ENCODE measurements at regions not wholly inside any gene's neighbourhood (a gene's known extent, or its start where the extent isn't known, plus 50 kb on each side); places are given as distances from the start of the nearest gene placed in this dataset.

DNA sequence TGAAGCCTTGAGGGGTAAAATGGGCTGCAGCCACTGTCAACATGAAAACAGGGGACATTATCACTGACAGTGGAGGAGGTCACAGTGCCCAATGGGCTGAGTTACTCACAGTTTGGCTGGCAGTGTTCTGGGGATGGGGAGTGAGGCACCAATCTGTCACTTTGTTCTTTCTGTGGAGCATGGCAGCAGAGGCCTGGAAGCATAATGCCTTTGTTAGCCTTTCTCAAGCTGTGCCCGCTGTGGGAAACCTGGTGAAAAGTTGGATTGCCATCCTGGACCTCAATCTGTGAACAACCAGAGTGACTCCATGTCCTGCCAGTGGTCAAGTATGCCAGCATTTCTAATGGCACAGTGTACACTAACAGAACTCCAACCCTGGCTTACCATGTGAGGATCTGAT is 143.6 kb downstream of the OR2B2 start:
- no peak overlapping the region for H3K4me2 ChIP-seq (ENCODE audit: low read depth, low read length)
- no peak overlapping the region for H2AFZ ChIP-seq (ENCODE audit: low read length)
- no peaks in the 10 kb centered on the region for H3K36me3 ChIP-seq (replicated peaks; ENCODE audit: insufficient read depth, low read length)
- no peaks in the 10 kb centered on the region for H3K27me3 ChIP-seq (replicated peaks; ENCODE audit: insufficient read depth, low read length)
- TF ChIP-seq EZH2 (optimal IDR thresholded peaks at IDR 0.05; ENCODE audit: low read depth, low read length) = no peak
- TF ChIP-seq, protein P1, sequence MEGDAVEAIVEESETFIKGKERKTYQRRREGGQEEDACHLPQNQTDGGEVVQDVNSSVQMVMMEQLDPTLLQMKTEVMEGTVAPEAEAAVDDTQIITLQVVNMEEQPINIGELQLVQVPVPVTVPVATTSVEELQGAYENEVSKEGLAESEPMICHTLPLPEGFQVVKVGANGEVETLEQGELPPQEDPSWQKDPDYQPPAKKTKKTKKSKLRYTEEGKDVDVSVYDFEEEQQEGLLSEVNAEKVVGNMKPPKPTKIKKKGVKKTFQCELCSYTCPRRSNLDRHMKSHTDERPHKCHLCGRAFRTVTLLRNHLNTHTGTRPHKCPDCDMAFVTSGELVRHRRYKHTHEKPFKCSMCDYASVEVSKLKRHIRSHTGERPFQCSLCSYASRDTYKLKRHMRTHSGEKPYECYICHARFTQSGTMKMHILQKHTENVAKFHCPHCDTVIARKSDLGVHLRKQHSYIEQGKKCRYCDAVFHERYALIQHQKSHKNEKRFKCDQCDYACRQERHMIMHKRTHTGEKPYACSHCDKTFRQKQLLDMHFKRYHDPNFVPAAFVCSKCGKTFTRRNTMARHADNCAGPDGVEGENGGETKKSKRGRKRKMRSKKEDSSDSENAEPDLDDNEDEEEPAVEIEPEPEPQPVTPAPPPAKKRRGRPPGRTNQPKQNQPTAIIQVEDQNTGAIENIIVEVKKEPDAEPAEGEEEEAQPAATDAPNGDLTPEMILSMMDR (IDR thresholded peaks at IDR 0.05; ENCODE audit: low read length) = no peak
- no peak for TF ChIP-seq EZH2phosphoT487 (IDR thresholded peaks at IDR 0.05; ENCODE audit: low read length)
- H3K79me2 ChIP-seq (ENCODE audit: low read length) = no peaks in the 10 kb centered on the region
- H3K9me2 ChIP-seq (replicated peaks; ENCODE audit: insufficient read depth, low read length) = no peaks in the 10 kb centered on the region
- no peak overlapping the region for H3K9ac ChIP-seq (ENCODE audit: low read length)
- DNase-seq = no peak
- no peaks in the 10 kb centered on the region for H3K9me3 ChIP-seq (replicated peaks; ENCODE audit: insufficient read depth, low read length)
- peaks cover 4% of the 10 kb centered on the region; the same call in 1 of the 2 replicates for H3K4me1 ChIP-seq (ENCODE audit: low read length)
- no peaks in the 10 kb centered on the region for H4K20me1 ChIP-seq (ENCODE audit: insufficient read depth, low read length)
- no peak overlapping the region for H3K27ac ChIP-seq (ENCODE audit: low read length)
- H3F3A ChIP-seq (ENCODE audit: insufficient read depth, low read length) = no peaks in the 10 kb centered on the region
- no peak overlapping the region for H3K4me3 ChIP-seq (ENCODE audit: low read length)

DNA sequence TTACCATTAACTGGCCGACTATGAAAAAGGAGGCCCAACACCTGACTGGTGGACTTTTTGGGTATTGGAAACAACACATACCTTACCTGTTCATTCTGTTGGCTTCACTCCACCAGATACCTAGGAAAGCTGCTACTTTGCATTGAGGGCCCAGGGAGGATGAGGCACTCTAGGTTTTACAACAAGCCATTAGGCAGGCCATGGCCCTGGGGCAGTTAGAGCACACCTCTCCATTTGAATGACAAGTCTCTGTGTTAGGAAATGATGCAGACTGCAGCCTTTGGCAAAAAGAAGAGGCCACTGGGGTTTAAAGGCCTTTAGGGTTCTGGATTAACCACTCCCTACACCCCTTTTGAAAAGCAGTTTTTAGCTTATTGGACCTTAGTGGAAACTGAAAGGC is 144.3 kb downstream of the OR2B2 start:
- peaks cover 3% of the 10 kb centered on the region; the same call in 1 of the 2 replicates for H3K4me1 ChIP-seq (ENCODE audit: low read length)
- DNase-seq = no peak
- no peak overlapping the region for H3K4me2 ChIP-seq (ENCODE audit: low read depth, low read length)

GRCh38 chr6:27766405-27766804 is 145.8 kb downstream of the OR2B2 start:
- Histone ChIP-seq H3K36me3 (replicated peaks; ENCODE audit: insufficient read depth, low read length) (no peaks in the 10 kb centered on the region), H3K27ac (ENCODE audit: low read length) (no peak overlapping the region), H4K20me1 (ENCODE audit: insufficient read depth, low read length) (no peaks in the 10 kb centered on the region), H3K4me1 (ENCODE audit: low read length) (no peaks in the 10 kb centered on the region), H3K27me3 (replicated peaks; ENCODE audit: insufficient read depth, low read length) (no peaks in the 10 kb centered on the region), H2AFZ (ENCODE audit: low read length) (no peak overlapping the region), H3K4me2 (ENCODE audit: low read depth, low read length) (no peak overlapping the region), H3K4me3 (ENCODE audit: low read length) (no peak overlapping the region), H3K9ac (ENCODE audit: low read length) (no peak overlapping the region), H3K9me3 (replicated peaks; ENCODE audit: insufficient read depth, low read length) (no peaks in the 10 kb centered on the region), H3K9me2 (replicated peaks; ENCODE audit: insufficient read depth, low read length) (no peaks in the 10 kb centered on the region), H3F3A (ENCODE audit: insufficient read depth, low read length) (no peaks in the 10 kb centered on the region), H3K79me2 (ENCODE audit: low read length) (no peaks in the 10 kb centered on the region)
- TF ChIP-seq, protein P1 (IDR thresholded peaks at IDR 0.05; ENCODE audit: low read length) = no peak
- TF ChIP-seq EZH2phosphoT487 (IDR thresholded peaks at IDR 0.05; ENCODE audit: low read length) (no peak), EZH2 (optimal IDR thresholded peaks at IDR 0.05; ENCODE audit: low read depth, low read length) (no peak)
- no peak for DNase-seq

More for the DNA sequence above, 144.3 kb downstream of the OR2B2 start:
- Histone ChIP-seq H3F3A (ENCODE audit: insufficient read depth, low read length) (no peaks in the 10 kb centered on the region), H3K9me2 (replicated peaks; ENCODE audit: insufficient read depth, low read length) (no peaks in the 10 kb centered on the region), H3K27ac (ENCODE audit: low read length) (no peak overlapping the region), H2AFZ (ENCODE audit: low read length) (no peak overlapping the region), H3K9ac (ENCODE audit: low read length) (no peak overlapping the region), H3K9me3 (replicated peaks; ENCODE audit: insufficient read depth, low read length) (no peaks in the 10 kb centered on the region), H3K36me3 (replicated peaks; ENCODE audit: insufficient read depth, low read length) (no peaks in the 10 kb centered on the region), H4K20me1 (ENCODE audit: insufficient read depth, low read length) (no peaks in the 10 kb centered on the region), H3K4me3 (ENCODE audit: low read length) (no peak overlapping the region), H3K27me3 (replicated peaks; ENCODE audit: insufficient read depth, low read length) (no peaks in the 10 kb centered on the region), H3K79me2 (ENCODE audit: low read length) (no peaks in the 10 kb centered on the region)
- no peak for TF ChIP-seq EZH2phosphoT487 (IDR thresholded peaks at IDR 0.05; ENCODE audit: low read length)

DNA sequence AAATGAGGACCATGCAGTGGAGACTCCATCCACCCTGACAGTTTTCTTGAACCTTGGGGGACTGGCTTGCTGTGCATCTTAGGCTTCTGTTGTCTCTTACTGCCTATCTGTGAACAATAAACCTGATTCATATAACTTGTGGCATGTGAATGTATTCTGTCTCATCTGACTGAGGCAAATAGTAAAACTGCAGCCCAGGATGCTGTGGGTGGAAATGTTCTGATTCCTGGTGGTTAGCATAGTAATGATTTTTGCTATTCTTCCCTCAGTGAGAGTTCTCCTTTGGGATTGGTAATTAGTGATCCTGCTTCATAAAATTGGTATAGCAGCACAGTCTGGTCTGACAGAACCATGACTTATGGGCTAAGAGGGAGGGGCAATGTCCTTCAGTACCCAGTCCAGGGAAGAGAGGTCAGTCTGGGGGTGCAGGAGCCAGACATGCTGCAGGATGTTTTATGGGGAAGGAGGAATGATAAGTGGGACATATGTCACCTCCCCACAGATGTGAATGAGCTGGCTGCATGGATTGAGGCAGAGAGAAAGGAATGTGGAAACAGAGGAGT is 147.1 kb downstream of the OR2B2 start:
- no peaks in the 10 kb centered on the region for H3K4me1 ChIP-seq (ENCODE audit: low read length)
- no peaks in the 10 kb centered on the region for H3K36me3 ChIP-seq (replicated peaks; ENCODE audit: insufficient read depth, low read length)
- H3F3A ChIP-seq (ENCODE audit: insufficient read depth, low read length) = no peaks in the 10 kb centered on the region
- H2AFZ ChIP-seq (ENCODE audit: low read length) = no peak overlapping the region
- H3K79me2 ChIP-seq (ENCODE audit: low read length) = no peaks in the 10 kb centered on the region
- no peaks in the 10 kb centered on the region for H3K9me2 ChIP-seq (replicated peaks; ENCODE audit: insufficient read depth, low read length)
- TF ChIP-seq EZH2phosphoT487 (IDR thresholded peaks at IDR 0.05; ENCODE audit: low read length) (no peak), EZH2 (optimal IDR thresholded peaks at IDR 0.05; ENCODE audit: low read depth, low read length) (no peak)
- TF ChIP-seq, protein P1 (IDR thresholded peaks at IDR 0.05; ENCODE audit: low read length) = no peak
- H3K9ac ChIP-seq (ENCODE audit: low read length) = no peak overlapping the region
- no peaks in the 10 kb centered on the region for H3K9me3 ChIP-seq (replicated peaks; ENCODE audit: insufficient read depth, low read length)
- H3K27me3 ChIP-seq (replicated peaks; ENCODE audit: insufficient read depth, low read length) = no peaks in the 10 kb centered on the region
- no peak overlapping the region for H3K4me3 ChIP-seq (ENCODE audit: low read length)
- no peak overlapping the region for H3K27ac ChIP-seq (ENCODE audit: low read length)
- H4K20me1 ChIP-seq (ENCODE audit: insufficient read depth, low read length) = no peaks in the 10 kb centered on the region
- no peak overlapping the region for H3K4me2 ChIP-seq (ENCODE audit: low read depth, low read length)
- no peak for DNase-seq
